Bronchial epithelial cell (primary cell): ENCODE measurements at regions not wholly inside any gene's neighbourhood (a gene's known extent, or its start where the extent isn't known, plus 50 kb on each side); places are given as distances from the start of the nearest gene placed in this dataset.

Experiments
- DNase-seq: peaks from one replicate; pipeline ENCODE4 v3.0.0-alpha.2; 2010; ENCODE audit warnings: low read depth
- FAIRE-seq: peaks from 2 replicates; lab custom pipeline; 2011; peaks lifted over from hg19 to GRCh38; lab: Jason Lieb, UNC
- H3K27me3 ChIP-seq: 2 replicates; pipeline ENCODE4 v1.5.1; 2011; ENCODE audit warnings: low read length; ENCODE audit not compliant: control insufficient read depth, insufficient read depth
- H3K36me3 ChIP-seq: 2 replicates; pipeline ENCODE4 v1.5.1; 2011; ENCODE audit warnings: low read length; ENCODE audit not compliant: control insufficient read depth, insufficient read depth
- H3K4me3 ChIP-seq: 2 replicates; pipeline ENCODE4 v1.5.1; 2011; ENCODE audit warnings: mild to moderate bottlenecking, low read depth, low read length, control low read depth
- TF ChIP-seq, protein P1 (sequence below): IDR thresholded peaks from 2 replicates; pipeline ENCODE4 v1.5.1; 2011; ENCODE audit warnings: mild to moderate bottlenecking, moderate library complexity, low read length, control low read depth, inconsistent platforms; ENCODE audit not compliant: insufficient read depth, severe bottlenecking

GRCh38 chr2:129381789-129382188 lies 597.7 kb upstream of the RAB6C start:
- Histone ChIP-seq H3K27me3 (no peaks in the 10 kb centered on the region), H3K4me3 (no peak overlapping the region), H3K36me3 (no peaks in the 10 kb centered on the region)
- no peak for DNase-seq
- FAIRE-seq, result no peak
- TF ChIP-seq, protein P1, sequence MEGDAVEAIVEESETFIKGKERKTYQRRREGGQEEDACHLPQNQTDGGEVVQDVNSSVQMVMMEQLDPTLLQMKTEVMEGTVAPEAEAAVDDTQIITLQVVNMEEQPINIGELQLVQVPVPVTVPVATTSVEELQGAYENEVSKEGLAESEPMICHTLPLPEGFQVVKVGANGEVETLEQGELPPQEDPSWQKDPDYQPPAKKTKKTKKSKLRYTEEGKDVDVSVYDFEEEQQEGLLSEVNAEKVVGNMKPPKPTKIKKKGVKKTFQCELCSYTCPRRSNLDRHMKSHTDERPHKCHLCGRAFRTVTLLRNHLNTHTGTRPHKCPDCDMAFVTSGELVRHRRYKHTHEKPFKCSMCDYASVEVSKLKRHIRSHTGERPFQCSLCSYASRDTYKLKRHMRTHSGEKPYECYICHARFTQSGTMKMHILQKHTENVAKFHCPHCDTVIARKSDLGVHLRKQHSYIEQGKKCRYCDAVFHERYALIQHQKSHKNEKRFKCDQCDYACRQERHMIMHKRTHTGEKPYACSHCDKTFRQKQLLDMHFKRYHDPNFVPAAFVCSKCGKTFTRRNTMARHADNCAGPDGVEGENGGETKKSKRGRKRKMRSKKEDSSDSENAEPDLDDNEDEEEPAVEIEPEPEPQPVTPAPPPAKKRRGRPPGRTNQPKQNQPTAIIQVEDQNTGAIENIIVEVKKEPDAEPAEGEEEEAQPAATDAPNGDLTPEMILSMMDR, result no peak

DNA sequence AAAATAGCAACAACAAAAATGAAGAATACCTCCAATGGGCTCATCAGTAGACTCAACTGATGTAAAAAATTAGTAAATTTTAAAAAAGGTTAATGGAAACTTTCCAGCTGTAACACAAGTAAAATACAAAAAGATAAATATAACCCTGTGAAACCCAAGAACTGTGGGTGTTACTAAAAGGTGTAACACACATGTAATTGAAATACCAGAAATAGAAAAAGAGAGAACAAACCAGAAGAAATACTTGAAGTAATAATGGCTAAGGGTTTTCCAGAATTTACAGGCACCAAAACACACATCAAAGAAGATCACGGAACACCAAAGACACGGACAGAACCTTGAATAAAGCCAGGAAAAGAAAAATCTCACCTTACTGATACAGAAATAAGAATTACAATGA lies 590.6 kb upstream of the RAB6C start:
- no peak overlapping the region for H3K4me3 ChIP-seq
- FAIRE-seq (no peak), DNase-seq (no peak)
- no peaks in the 10 kb centered on the region for H3K27me3 ChIP-seq
- no peaks in the 10 kb centered on the region for H3K36me3 ChIP-seq
- TF ChIP-seq, protein P1, result no peak

DNA sequence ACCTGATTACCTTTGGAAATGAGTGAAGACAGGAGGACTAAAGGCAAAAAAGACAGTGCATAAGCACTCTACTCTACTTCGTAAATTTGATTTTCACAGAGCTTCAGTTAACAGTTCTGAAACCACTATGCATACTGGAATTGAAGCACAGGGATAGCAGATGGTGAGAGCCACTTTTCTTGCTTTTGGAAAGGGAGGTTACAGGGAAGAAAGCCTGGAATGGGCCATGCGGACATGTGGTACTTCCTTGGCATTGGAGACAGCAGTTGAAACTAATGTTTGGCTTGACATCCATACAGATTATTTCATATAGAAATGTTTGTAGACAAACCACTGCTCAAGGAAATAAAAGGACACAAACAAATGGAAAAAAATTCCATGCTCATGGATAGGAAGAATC lies 585.6 kb upstream of the RAB6C start:
- DNase-seq (no peak), FAIRE-seq (no peak)
- no peak overlapping the region for H3K4me3 ChIP-seq
- no peaks in the 10 kb centered on the region for H3K27me3 ChIP-seq
- H3K36me3 ChIP-seq, result no peaks in the 10 kb centered on the region
- TF ChIP-seq, protein P1, result no peak

DNA sequence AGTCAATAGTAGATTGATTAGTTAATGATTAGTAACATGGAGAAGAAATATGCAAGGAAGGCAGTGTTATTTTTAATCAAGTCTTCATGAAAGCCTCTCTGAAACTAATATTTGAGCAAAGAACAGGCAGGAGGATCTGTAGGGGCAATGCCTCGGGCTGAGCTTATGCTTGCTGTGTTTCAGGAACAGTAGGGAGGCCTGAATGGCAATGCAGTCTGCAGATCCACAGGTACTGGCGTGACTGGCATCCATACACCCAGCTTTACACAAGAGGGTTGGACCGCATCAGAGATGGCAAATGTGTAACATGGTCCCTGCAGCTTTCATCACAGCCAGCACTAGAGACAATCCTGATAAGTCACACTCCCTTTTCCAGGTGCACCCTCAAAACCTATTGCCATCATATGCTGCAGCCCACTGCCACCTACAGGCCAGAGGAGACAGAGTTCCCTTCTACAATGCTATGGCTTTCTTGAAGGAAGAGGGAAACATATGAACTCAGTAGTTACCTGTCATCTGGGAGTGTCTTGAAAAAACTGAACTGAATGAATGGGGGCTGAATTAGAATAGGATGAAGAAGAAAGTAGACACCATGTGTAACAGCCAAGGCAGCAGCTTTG lies 582.4 kb upstream of the RAB6C start:
- Histone ChIP-seq H3K4me3 (no peak overlapping the region), H3K36me3 (no peaks in the 10 kb centered on the region), H3K27me3 (no peaks in the 10 kb centered on the region)
- peak; percentile 92 for FAIRE-seq
- DNase-seq, result peak; percentile 57
- TF ChIP-seq, protein P1, result peak; percentile 77

DNA sequence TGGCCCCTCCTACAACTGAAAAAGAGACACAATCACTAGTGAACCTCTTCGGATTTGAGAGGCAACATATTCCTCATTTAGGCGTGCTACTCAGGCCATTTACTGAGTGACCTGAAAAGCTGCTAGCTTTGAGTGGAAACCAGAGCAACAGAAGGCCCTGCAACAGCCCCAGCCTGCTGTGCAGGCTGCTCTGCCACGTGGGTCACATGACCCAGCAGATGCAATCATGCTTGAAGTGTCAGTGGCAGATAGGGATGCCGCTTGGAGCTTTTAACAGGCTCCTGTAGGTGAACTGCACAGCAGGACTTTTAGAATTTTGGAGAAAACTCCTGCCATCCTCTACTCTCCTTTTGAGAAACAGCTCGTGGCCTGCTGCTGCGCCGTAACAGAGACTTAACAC lies 578.6 kb upstream of the RAB6C start:
- FAIRE-seq, result no peak
- Histone ChIP-seq H3K36me3 (no peaks in the 10 kb centered on the region), H3K27me3 (no peaks in the 10 kb centered on the region), H3K4me3 (no peak overlapping the region)
- no peak for DNase-seq
- TF ChIP-seq, protein P1, result no peak

GRCh38 chr2:129402076-129402475 lies 577.4 kb upstream of the RAB6C start:
- Histone ChIP-seq H3K4me3 (no peak overlapping the region), H3K27me3 (no peaks in the 10 kb centered on the region), H3K36me3 (no peaks in the 10 kb centered on the region)
- TF ChIP-seq, protein P1, result no peak
- FAIRE-seq (no peak), DNase-seq (no peak)
